Esophagus muscularis mucosa (tissue), 4 donors: ENCODE measurements at regions not wholly inside any gene's neighbourhood (a gene's known extent, or its start where the extent isn't known, plus 50 kb on each side); places are given as distances from the start of the nearest gene placed in this dataset.

ENCODE experiments used
- DNase-seq: peaks from one replicate; pipeline ENCODE4 v3.0.0-alpha.2; 2017; ENCODE audit errors: extremely low spot score
- H3K27ac ChIP-seq, 4 donors: fragments of 200-600 bp; sonication (generic); replicated peaks in 1 of 4; 1 replicate in 3 of 4; 2 replicates in 1 of 4; pipeline ENCODE4 v1.5.1; 2016 to 2019; ENCODE audit warnings: mild to moderate bottlenecking in 1 of 4
- H3K27me3 ChIP-seq, 4 donors: fragments of 200-600 bp; sonication (generic); one replicate each; pipeline versions ENCODE4 v1.5.1 to v1.6.0; 2016 to 2019
- H3K36me3 ChIP-seq, 4 donors: fragments of 200-600 bp; sonication (generic); one replicate each; pipeline ENCODE4 v1.5.1; 2016 to 2019
- H3K4me1 ChIP-seq, 4 donors: fragments of 200-600 bp; sonication (generic); one replicate each; pipeline ENCODE4 v1.5.1; 2016 to 2019
- H3K4me3 ChIP-seq, 4 donors: fragments of 200-600 bp; sonication (generic); 1 replicate in 2 of 4; 2 replicates in 2 of 4; pipeline ENCODE4 v1.5.1; 2016 to 2019; ENCODE audit warnings: mild to moderate bottlenecking in 4 of 4, moderate library complexity in 1 of 4
- H3K9me3 ChIP-seq, 4 donors: fragments of 200-600 bp; sonication (generic); 1 replicate in 3 of 4; 2 replicates in 1 of 4; pipeline ENCODE4 v1.5.1; 2016 to 2019
- EP300 ChIP-seq: sonication (generic); formaldehyde crosslinking; IDR thresholded peaks from one replicate; pipeline ENCODE4 v1.6.1; 2017; ENCODE audit warnings: antibody characterized with exemption
- POLR2A ChIP-seq: fragments of 450-650 bp; IDR thresholded peaks from one replicate; pipeline ENCODE4 v1.6.1; 2017; ENCODE audit warnings: antibody characterized with exemption, moderate library complexity, mild to moderate bottlenecking, low read depth
- POLR2AphosphoS5 ChIP-seq, 2 donors: sonication (generic); formaldehyde crosslinking; IDR thresholded peaks; one replicate each; pipeline ENCODE4 v1.6.1; 2017; ENCODE audit warnings: antibody characterized with exemption in 2 of 2
- WGBS: methylation state at CpG from one replicate; pipeline ENCODE4 v1.1.5; 2018; 5-methylcytosine and 5-hydroxymethylcytosine counted together
- intact Hi-C: fragments of 100-400 bp; cut with DNase I; formaldehyde crosslinking; loops from one replicate; pipeline ENCODE4 v1.15.1; 2023
- TF ChIP-seq, protein P1 (sequence below), 3 experiments: fragments of 200-600 bp in 2 of 3; fragments of 450-650 bp in 1 of 3; sonication (generic) in 2 of 3; IDR thresholded peaks; one replicate each; pipeline ENCODE4 v1.5.1; 2017 to 2019; ENCODE audit warnings: antibody characterized with exemption in 3 of 3, mild to moderate bottlenecking in 2 of 3, moderate library complexity in 1 of 3

DNA sequence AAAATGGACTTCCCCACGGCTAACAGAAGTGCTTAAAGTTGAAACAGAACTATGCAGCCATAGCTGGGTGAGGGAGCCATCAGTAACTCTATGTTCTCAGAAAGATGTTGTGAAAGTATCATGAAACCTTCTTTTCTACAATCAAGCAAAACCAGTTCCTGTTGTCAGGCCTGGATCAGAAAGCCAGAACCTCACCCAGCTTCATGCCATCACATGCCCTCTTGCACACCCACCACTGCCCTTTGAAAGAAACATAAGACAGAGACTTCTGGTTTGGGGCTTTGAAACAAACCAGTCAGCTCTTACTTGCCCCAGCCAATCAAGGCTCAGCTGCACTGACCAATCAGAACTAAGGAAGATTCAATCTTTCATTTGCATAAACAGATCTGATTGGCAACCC lies 230.8 kb upstream of the FERD3L start:
- no peaks in the 10 kb centered on the region for H3K9me3 ChIP-seq
- no peak overlapping the region for H3K4me3 ChIP-seq
- H3K27me3 ChIP-seq, result no peaks in the 10 kb centered on the region
- no peak for TF ChIP-seq EP300
- TF ChIP-seq POLR2AphosphoS5 (IDR thresholded peaks at IDR 0.05), result no peak
- TF ChIP-seq POLR2A, result no peak
- TF ChIP-seq, protein P1, sequence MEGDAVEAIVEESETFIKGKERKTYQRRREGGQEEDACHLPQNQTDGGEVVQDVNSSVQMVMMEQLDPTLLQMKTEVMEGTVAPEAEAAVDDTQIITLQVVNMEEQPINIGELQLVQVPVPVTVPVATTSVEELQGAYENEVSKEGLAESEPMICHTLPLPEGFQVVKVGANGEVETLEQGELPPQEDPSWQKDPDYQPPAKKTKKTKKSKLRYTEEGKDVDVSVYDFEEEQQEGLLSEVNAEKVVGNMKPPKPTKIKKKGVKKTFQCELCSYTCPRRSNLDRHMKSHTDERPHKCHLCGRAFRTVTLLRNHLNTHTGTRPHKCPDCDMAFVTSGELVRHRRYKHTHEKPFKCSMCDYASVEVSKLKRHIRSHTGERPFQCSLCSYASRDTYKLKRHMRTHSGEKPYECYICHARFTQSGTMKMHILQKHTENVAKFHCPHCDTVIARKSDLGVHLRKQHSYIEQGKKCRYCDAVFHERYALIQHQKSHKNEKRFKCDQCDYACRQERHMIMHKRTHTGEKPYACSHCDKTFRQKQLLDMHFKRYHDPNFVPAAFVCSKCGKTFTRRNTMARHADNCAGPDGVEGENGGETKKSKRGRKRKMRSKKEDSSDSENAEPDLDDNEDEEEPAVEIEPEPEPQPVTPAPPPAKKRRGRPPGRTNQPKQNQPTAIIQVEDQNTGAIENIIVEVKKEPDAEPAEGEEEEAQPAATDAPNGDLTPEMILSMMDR (IDR thresholded peaks at IDR 0.05), result no peak
- 45% methylated on average over 1 of the region's 1 CpG for WGBS
- no peak for DNase-seq
- intact Hi-C loops, result no loop called here
- no peak overlapping the region for H3K27ac ChIP-seq
- H3K4me1 ChIP-seq, result peaks cover 0 to 18% (median 12%) of the 10 kb centered on the region in 4 donors
- H3K36me3 ChIP-seq, result no peaks in the 10 kb centered on the region

DNA sequence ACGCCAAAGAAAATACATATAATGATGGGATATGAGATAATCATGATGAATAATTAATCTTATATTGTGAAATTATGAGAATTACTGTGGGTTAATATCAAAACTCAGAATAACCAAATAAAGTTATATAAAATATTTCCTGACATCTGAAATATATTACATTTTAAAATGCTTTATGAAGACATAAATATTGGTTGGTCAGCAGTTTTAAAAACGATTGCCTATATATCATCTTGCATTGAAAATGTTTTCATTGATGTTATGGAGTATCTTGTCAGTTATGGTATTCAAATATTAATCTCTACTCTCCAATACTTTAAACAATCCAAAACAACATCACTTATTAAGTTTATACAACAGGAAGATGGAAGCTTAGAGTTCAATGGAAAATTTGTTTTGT lies 228.1 kb upstream of the FERD3L start:
- Histone ChIP-seq H3K9me3 (no peaks in the 10 kb centered on the region), H3K27me3 (no peaks in the 10 kb centered on the region), H3K27ac (no peak overlapping the region), H3K4me1 (peaks cover 0 to 18% (median 12%) of the 10 kb centered on the region in 4 donors), H3K36me3 (no peaks in the 10 kb centered on the region), H3K4me3 (no peak overlapping the region)
- no peak for TF ChIP-seq EP300
- TF ChIP-seq POLR2AphosphoS5 (IDR thresholded peaks at IDR 0.05), result no peak
- TF ChIP-seq POLR2A, result no peak
- TF ChIP-seq, protein P1 (IDR thresholded peaks at IDR 0.05), result no peak
- 67% methylated on average over 2 of the region's 2 CpGs for WGBS
- intact Hi-C loops, result no loop called here
- DNase-seq, result no peak

DNA sequence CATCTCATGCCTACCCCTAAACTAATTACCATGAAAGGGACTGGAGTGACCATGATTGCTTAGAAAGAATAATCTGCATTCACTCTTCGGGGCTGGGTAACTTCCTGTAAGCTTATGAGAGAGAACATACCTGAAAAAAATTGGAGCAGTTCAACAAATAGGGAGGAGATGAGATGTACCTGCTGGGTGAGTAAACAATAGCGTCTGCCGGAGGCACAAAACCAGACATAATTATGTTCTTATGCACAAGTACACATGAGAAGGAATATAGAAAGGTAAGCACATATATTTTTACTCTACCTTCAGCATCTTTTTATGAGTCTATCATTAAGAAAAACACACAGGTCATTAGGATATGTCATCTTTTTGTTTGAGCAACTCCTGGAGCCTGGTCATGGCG lies 224.6 kb upstream of the FERD3L start:
- H3K27ac ChIP-seq, result no peak overlapping the region
- no peaks in the 10 kb centered on the region for H3K9me3 ChIP-seq
- H3K27me3 ChIP-seq, result no peaks in the 10 kb centered on the region
- intact Hi-C loops, result no loop called here
- no peaks in the 10 kb centered on the region for H3K36me3 ChIP-seq
- TF ChIP-seq, protein P1 (IDR thresholded peaks at IDR 0.05), result no peak
- TF ChIP-seq EP300, result no peak
- H3K4me3 ChIP-seq, result no peak overlapping the region
- no peaks in the 10 kb centered on the region for H3K4me1 ChIP-seq
- DNase-seq, result no peak
- 86% methylated on average over 4 of the region's 4 CpGs for WGBS

DNA sequence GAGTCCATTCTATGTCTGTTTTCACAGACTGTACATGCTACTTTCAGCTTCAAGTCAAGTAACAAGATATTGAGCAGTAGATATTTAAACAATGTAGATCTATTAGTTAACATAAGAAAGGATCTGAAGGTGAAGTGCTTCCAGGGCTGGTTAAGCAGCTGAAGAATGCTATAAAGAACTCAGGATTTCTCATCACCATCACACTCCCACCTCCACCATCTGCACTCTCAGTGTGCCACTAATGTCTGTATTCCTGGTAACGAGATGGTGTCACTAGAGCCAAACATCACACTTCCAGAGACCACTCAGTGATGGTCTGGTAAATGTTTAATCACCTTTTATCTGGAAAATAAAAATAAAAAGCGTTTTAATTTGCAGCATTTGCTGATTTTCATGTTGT lies 224.0 kb upstream of the FERD3L start:
- Histone ChIP-seq H3K27ac (no peak overlapping the region), H3K9me3 (no peaks in the 10 kb centered on the region), H3K36me3 (no peaks in the 10 kb centered on the region), H3K27me3 (no peaks in the 10 kb centered on the region), H3K4me1 (no peaks in the 10 kb centered on the region), H3K4me3 (no peak overlapping the region)
- intact Hi-C loops, result no loop called here
- DNase-seq, result no peak
- TF ChIP-seq EP300 (no peak), POLR2A (no peak)
- TF ChIP-seq, protein P1 (IDR thresholded peaks at IDR 0.05), result no peak
- 81% methylated on average over 2 of the region's 2 CpGs for WGBS

DNA sequence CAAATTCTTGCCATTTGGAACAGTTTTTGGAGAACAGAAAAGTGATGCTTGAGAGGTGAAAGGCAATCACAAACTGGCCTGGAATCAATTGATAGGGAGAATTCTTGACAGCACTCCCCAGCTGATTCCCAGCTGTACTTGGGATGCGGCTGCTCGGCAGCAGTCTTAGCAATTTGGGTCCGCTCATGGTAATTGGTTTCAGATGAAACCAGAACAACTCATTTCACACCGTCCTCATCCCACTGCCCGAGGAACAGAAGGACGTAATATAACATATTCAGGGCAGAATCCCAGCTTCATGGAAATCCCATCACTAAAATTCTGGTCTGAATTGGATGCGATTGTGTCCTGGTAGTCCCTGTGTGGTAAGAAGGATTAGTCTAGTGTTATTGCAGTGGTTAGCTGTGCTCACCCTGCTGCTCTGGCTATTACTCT lies 223.3 kb upstream of the FERD3L start:
- Histone ChIP-seq H3K4me1 (no peaks in the 10 kb centered on the region), H3K27ac (no peak overlapping the region), H3K36me3 (no peaks in the 10 kb centered on the region), H3K9me3 (no peaks in the 10 kb centered on the region), H3K4me3 (no peak overlapping the region), H3K27me3 (no peaks in the 10 kb centered on the region)
- DNase-seq, result no peak
- TF ChIP-seq, protein P1 (IDR thresholded peaks at IDR 0.05), result no peak
- TF ChIP-seq POLR2AphosphoS5 (IDR thresholded peaks at IDR 0.05) (no peak), EP300 (no peak), POLR2A (no peak)
- intact Hi-C loops, result no loop called here
- 84% methylated on average over 7 of the region's 7 CpGs for WGBS
